Fibroblast of lung (primary cell): ENCODE measurements at regions not wholly inside any gene's neighbourhood (a gene's known extent, or its start where the extent isn't known, plus 50 kb on each side); places are given as distances from the start of the nearest gene placed in this dataset.
"Not testable (repeated sequence)": the region's sequence is repeated elsewhere in the genome, so short reads cannot be mapped to it uniquely, and the experiment has no call there.

Experiments used
- DNase-seq, 2 donors: peaks; one replicate each; pipeline versions ENCODE4 v3.0.0 to v3.0.0-alpha.2; 2010; ENCODE audit warnings: low read depth in 2 of 2
- H2AFZ ChIP-seq: 2 replicates; pipeline ENCODE4 v1.5.1; 2012; ENCODE audit warnings: low read length, control low read depth, inconsistent platforms
- H3K27ac ChIP-seq: 2 replicates; pipeline ENCODE4 v1.5.1; 2011; ENCODE audit warnings: low read length, control low read depth; ENCODE audit not compliant: insufficient read depth
- H3K27me3 ChIP-seq: 2 replicates; pipeline ENCODE4 v1.5.1; 2011; ENCODE audit warnings: mild to moderate bottlenecking, low read length; ENCODE audit not compliant: control insufficient read depth, insufficient read depth
- H3K36me3 ChIP-seq: 2 replicates; pipeline ENCODE4 v1.5.1; 2011; ENCODE audit warnings: low read length; ENCODE audit not compliant: control insufficient read depth, insufficient read depth
- H3K4me1 ChIP-seq: 2 replicates; pipeline ENCODE4 v1.5.1; 2011; ENCODE audit warnings: low read length; ENCODE audit not compliant: control insufficient read depth, insufficient read depth; ENCODE audit errors: extremely low read depth
- H3K4me2 ChIP-seq: 2 replicates; pipeline ENCODE4 v1.5.1; 2011; ENCODE audit warnings: low read length, control low read depth; ENCODE audit not compliant: insufficient read depth; ENCODE audit errors: extremely low read depth
- H3K4me3 ChIP-seq, 4 experiments: fragments of 200-600 bp in 1 of 4; sonication (generic) in 1 of 4; replicated peaks in 1 of 4; 2 replicates each; pipeline ENCODE4 v1.5.1; 2011 to 2016; ENCODE audit warnings: low read length in 4 of 4, low read depth in 3 of 4, mild to moderate bottlenecking in 3 of 4, control low read depth in 2 of 4, inconsistent platforms in 1 of 4, mixed read lengths in 1 of 4; ENCODE audit not compliant: insufficient read depth in 1 of 4; ENCODE audit errors: control extremely low read depth in 1 of 4
- H3K79me2 ChIP-seq: 2 replicates; pipeline ENCODE4 v1.5.1; 2012; ENCODE audit warnings: mild to moderate bottlenecking, low read length, inconsistent platforms; ENCODE audit not compliant: control insufficient read depth, insufficient read depth
- H3K9ac ChIP-seq: 2 replicates; pipeline ENCODE4 v1.5.1; 2011; ENCODE audit warnings: mild to moderate bottlenecking, low read length, control low read depth; ENCODE audit not compliant: insufficient read depth
- H3K9me3 ChIP-seq: 2 replicates; pipeline ENCODE4 v1.5.1; 2012; ENCODE audit warnings: low read depth, low read length; ENCODE audit not compliant: control insufficient read depth, insufficient read depth
- H4K20me1 ChIP-seq: 2 replicates; pipeline ENCODE4 v1.5.1; 2011; ENCODE audit warnings: low read length; ENCODE audit not compliant: control insufficient read depth, insufficient read depth; ENCODE audit errors: extremely low read depth
- CTCF ChIP-seq, 2 donors: IDR thresholded peaks in 1 of 2; conservative IDR thresholded peaks in 1 of 2; 1 replicate in 1 of 2; 2 replicates in 1 of 2; pipeline ENCODE4 v1.5.1; 2011 to 2012; ENCODE audit warnings: low read length in 2 of 2, control low read depth in 1 of 2, inconsistent platforms in 1 of 2, low read depth in 1 of 2, mild to moderate bottlenecking in 1 of 2
- EZH2 ChIP-seq: IDR thresholded peaks from 2 replicates; pipeline ENCODE4 v1.5.1; 2012; ENCODE audit warnings: low read length, control low read depth, mild to moderate bottlenecking; ENCODE audit errors: missing control alignments

DNA sequence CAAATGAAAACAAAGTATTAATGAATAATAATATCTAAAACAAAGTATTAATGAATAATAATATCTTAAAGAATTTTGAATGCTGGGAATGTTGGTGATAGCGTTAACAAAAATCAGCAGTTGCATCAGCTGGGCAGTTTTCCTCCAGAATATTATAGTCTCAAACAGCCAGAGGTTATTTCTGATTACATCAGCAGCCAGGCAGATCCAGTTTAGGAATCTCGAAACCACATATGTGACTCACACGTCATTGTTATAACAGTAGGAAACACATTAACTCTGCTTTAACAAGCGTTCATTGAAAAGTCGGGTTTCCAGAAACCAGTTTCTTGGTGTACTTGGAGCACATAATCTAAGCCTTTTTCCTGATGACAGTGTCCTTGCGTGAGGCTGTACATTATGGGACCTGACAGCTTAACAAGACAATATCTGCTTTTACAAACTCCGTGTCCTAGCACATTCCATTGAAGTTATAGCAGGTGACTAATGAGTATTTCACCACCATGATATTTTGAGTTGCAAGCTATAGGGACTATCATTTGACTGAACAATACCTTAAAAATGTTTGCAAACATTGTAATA lies 559.5 kb upstream of the KLF4 start:
- H4K20me1 ChIP-seq, result no peaks in the 10 kb centered on the region
- H3K9me3 ChIP-seq, result no peaks in the 10 kb centered on the region
- no peak overlapping the region for H3K4me3 ChIP-seq
- no peaks in the 10 kb centered on the region for H3K36me3 ChIP-seq
- H3K4me1 ChIP-seq, result peaks cover 15% of the 10 kb centered on the region
- H3K4me2 ChIP-seq, result peak overlapping the region; percentile 4
- peak overlapping the region; percentile 60 for H3K27ac ChIP-seq
- H3K27me3 ChIP-seq, result no peaks in the 10 kb centered on the region
- H3K79me2 ChIP-seq, result no peaks in the 10 kb centered on the region
- no peak overlapping the region for H2AFZ ChIP-seq
- no peak overlapping the region for H3K9ac ChIP-seq
- no peak for TF ChIP-seq EZH2
- no peak for TF ChIP-seq CTCF (conservative IDR thresholded peaks at IDR 0.05 in 1 of 2, IDR thresholded peaks at IDR 0.05 in 1 of 2; ENCODE audit: low read depth in 1 of 2, low read length in 2 of 2)
- DNase-seq, result peak; percentile 96 to 97

DNA sequence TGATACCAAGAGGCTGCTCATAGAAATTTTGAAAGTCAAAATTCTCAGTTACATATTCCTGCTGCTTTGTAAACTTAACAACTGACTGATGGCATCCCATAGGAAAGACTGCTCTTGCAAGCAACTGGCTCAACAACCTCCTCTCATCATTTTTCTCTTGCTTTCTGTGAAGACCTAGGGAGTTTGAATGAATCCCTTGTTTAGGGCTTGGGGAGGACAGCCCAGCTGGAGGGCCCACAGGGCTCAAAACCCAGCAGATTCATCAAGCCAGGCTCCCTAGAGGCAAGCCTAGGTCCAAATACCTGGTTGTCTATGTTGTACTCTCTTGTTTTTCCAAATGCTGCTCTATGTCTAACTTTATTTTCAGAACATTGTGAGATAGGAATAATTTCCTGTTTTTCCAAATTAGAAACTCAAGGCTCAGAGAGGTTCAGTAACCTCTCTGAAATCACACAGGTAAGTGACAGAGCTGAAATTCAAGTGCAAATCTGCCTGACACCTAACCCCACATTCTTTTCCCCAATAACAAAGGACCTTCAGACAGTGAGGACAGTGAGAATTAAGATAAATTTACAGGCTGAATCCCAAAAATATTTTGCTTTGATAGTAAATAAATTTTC lies 558.9 kb upstream of the KLF4 start:
- Histone ChIP-seq H3K27me3 (no peaks in the 10 kb centered on the region), H3K27ac (peak overlapping the region; percentile 43), H3K9ac (no peak overlapping the region), H3K4me3 (no peak overlapping the region), H3K36me3 (no peaks in the 10 kb centered on the region), H3K9me3 (no peaks in the 10 kb centered on the region), H4K20me1 (no peaks in the 10 kb centered on the region), H3K4me1 (peaks cover 10% of the 10 kb centered on the region), H2AFZ (no peak overlapping the region), H3K79me2 (no peaks in the 10 kb centered on the region), H3K4me2 (no peak overlapping the region)
- peak in 1 of 2 donors; percentile 19 for DNase-seq
- TF ChIP-seq EZH2, result no peak
- TF ChIP-seq CTCF (conservative IDR thresholded peaks at IDR 0.05 in 1 of 2, IDR thresholded peaks at IDR 0.05 in 1 of 2; ENCODE audit: low read depth in 1 of 2, low read length in 2 of 2), result no peak

DNA sequence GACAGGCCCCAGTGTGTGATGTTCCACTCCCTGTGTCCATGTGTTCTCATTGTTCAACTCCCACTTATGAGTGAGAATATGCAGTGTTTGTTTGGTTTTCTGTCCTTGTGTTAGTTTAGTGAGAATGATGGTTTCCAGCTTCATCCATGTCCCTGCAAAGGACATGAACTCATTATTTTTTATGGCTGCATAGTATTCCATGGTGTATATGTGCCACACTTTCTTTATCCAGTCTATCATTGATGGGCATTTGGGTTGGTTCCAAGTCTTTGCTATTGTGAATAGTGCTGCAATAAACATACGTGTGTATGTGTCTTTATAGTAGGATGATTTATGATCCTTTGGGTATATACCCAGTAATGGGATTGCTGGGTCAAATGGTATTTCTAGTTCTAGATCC lies 558.2 kb upstream of the KLF4 start:
- not testable (repeated sequence) for DNase-seq, H2AFZ ChIP-seq, H3K27me3 ChIP-seq, H3K4me2 ChIP-seq, H3K79me2 ChIP-seq, H3K27ac ChIP-seq, H3K36me3 ChIP-seq, H3K4me3 ChIP-seq, H3K9ac ChIP-seq, H4K20me1 ChIP-seq, H3K9me3 ChIP-seq, H3K4me1 ChIP-seq
